ENCODE measurements at regions not wholly inside any gene's neighbourhood (a gene's known extent, or its start where the extent isn't known, plus 50 kb on each side); places are given as distances from the start of the nearest gene placed in this dataset.

- Mint-ChIP-seq H3K27ac (no peak overlapping the region), H3K4me1 (ENCODE audit: low read depth) (no peaks in the 10 kb centered on the region), H3K4me3 (no peak overlapping the region), H3K27me3 (peaks cover 8% of the 10 kb centered on the region), H3K9me3 (peaks cover 4% of the 10 kb centered on the region), H3K36me3 (ENCODE audit: low read depth) (no peaks in the 10 kb centered on the region)
Observed at GRCh38 chr5:173667702-173668101, 51.3 kb upstream of the BOD1 start.

GRCh38 chr5:173668245-173668800 is 51.9 kb upstream of the BOD1 start:
- Mint-ChIP-seq H3K4me1 (ENCODE audit: low read depth) (no peaks in the 10 kb centered on the region), H3K27ac (no peak overlapping the region), H3K36me3 (ENCODE audit: low read depth) (no peaks in the 10 kb centered on the region), H3K9me3 (peaks cover 4% of the 10 kb centered on the region), H3K27me3 (peaks cover 8% of the 10 kb centered on the region), H3K4me3 (no peak overlapping the region)

GRCh38 chr5:173668910-173669309 is 52.5 kb upstream of the BOD1 start:
- Mint-ChIP-seq H3K4me3 (no peak overlapping the region), H3K27me3 (peaks cover 8% of the 10 kb centered on the region), H3K4me1 (ENCODE audit: low read depth) (no peaks in the 10 kb centered on the region), H3K27ac (no peak overlapping the region), H3K9me3 (peaks cover 4% of the 10 kb centered on the region), H3K36me3 (ENCODE audit: low read depth) (no peaks in the 10 kb centered on the region)

GRCh38 chr5:173669483-173669882 is 53.0 kb upstream of the BOD1 start:
- H3K27me3 Mint-ChIP-seq: peaks cover 8% of the 10 kb centered on the region
- no peaks in the 10 kb centered on the region for H3K4me1 Mint-ChIP-seq (ENCODE audit: low read depth)
- peaks cover 4% of the 10 kb centered on the region for H3K9me3 Mint-ChIP-seq
- H3K36me3 Mint-ChIP-seq (ENCODE audit: low read depth): no peaks in the 10 kb centered on the region
- no peak overlapping the region for H3K4me3 Mint-ChIP-seq
- no peak overlapping the region for H3K27ac Mint-ChIP-seq

GRCh38 chr5:173670130-173670651 is 53.7 kb upstream of the BOD1 start:
- Mint-ChIP-seq H3K4me1 (ENCODE audit: low read depth) (no peaks in the 10 kb centered on the region), H3K36me3 (ENCODE audit: low read depth) (no peaks in the 10 kb centered on the region), H3K9me3 (peaks cover 4% of the 10 kb centered on the region), H3K27me3 (peaks cover 8% of the 10 kb centered on the region), H3K4me3 (no peak overlapping the region), H3K27ac (no peak overlapping the region)

GRCh38 chr5:173670791-173671120 is 54.3 kb upstream of the BOD1 start:
- Mint-ChIP-seq H3K27ac (no peak overlapping the region), H3K9me3 (peaks cover 5% of the 10 kb centered on the region), H3K4me1 (ENCODE audit: low read depth) (no peaks in the 10 kb centered on the region), H3K4me3 (no peak overlapping the region), H3K27me3 (peaks cover 8% of the 10 kb centered on the region), H3K36me3 (ENCODE audit: low read depth) (no peaks in the 10 kb centered on the region)

GRCh38 chr5:173671121-173671949 is 54.9 kb upstream of the BOD1 start:
- Mint-ChIP-seq H3K27ac (no peak overlapping the region), H3K36me3 (ENCODE audit: low read depth) (no peaks in the 10 kb centered on the region), H3K4me3 (no peak overlapping the region), H3K27me3 (peaks cover 8% of the 10 kb centered on the region), H3K4me1 (ENCODE audit: low read depth) (no peaks in the 10 kb centered on the region), H3K9me3 (peaks cover 8% of the 10 kb centered on the region)

- no peak overlapping the region for H3K27ac Mint-ChIP-seq
- no peaks in the 10 kb centered on the region for H3K4me1 Mint-ChIP-seq (ENCODE audit: low read depth)
- H3K9me3 Mint-ChIP-seq: peaks cover 11% of the 10 kb centered on the region
- no peaks in the 10 kb centered on the region for H3K36me3 Mint-ChIP-seq (ENCODE audit: low read depth)
- peaks cover 8% of the 10 kb centered on the region for H3K27me3 Mint-ChIP-seq
- H3K4me3 Mint-ChIP-seq: no peak overlapping the region
Observed at GRCh38 chr5:173672166-173672565, 55.7 kb upstream of the BOD1 start.

GRCh38 chr5:173672891-173673290 is 56.4 kb upstream of the BOD1 start:
- Mint-ChIP-seq H3K4me1 (ENCODE audit: low read depth) (no peaks in the 10 kb centered on the region), H3K27ac (no peak overlapping the region), H3K36me3 (ENCODE audit: low read depth) (no peaks in the 10 kb centered on the region), H3K9me3 (peaks cover 11% of the 10 kb centered on the region), H3K4me3 (no peak overlapping the region), H3K27me3 (peaks cover 8% of the 10 kb centered on the region)

GRCh38 chr5:173673295-173674101 is 57.0 kb upstream of the BOD1 start:
- H3K27ac Mint-ChIP-seq: no peak overlapping the region
- H3K4me1 Mint-ChIP-seq (ENCODE audit: low read depth): no peaks in the 10 kb centered on the region
- H3K36me3 Mint-ChIP-seq (ENCODE audit: low read depth): no peaks in the 10 kb centered on the region
- H3K27me3 Mint-ChIP-seq: peaks cover 4% of the 10 kb centered on the region
- no peak overlapping the region for H3K4me3 Mint-ChIP-seq
- H3K9me3 Mint-ChIP-seq: peaks cover 6% of the 10 kb centered on the region

- Mint-ChIP-seq H3K4me1 (ENCODE audit: low read depth) (peaks cover 2% of the 10 kb centered on the region), H3K9me3 (peaks cover 10% of the 10 kb centered on the region), H3K4me3 (no peak overlapping the region), H3K27ac (no peak overlapping the region), H3K27me3 (peaks cover 4% of the 10 kb centered on the region), H3K36me3 (ENCODE audit: low read depth) (no peaks in the 10 kb centered on the region)
Observed at GRCh38 chr5:173675287-173675996, 59.0 kb upstream of the BOD1 start.

GRCh38 chr5:173676375-173676774 is 59.9 kb upstream of the BOD1 start:
- no peak overlapping the region for H3K27ac Mint-ChIP-seq
- H3K27me3 Mint-ChIP-seq: peaks cover 2% of the 10 kb centered on the region
- no peaks in the 10 kb centered on the region for H3K36me3 Mint-ChIP-seq (ENCODE audit: low read depth)
- H3K4me1 Mint-ChIP-seq (ENCODE audit: low read depth): peaks cover 10% of the 10 kb centered on the region
- H3K9me3 Mint-ChIP-seq: peaks cover 10% of the 10 kb centered on the region
- H3K4me3 Mint-ChIP-seq: no peak overlapping the region

- Mint-ChIP-seq H3K27ac (no peak overlapping the region), H3K27me3 (no peaks in the 10 kb centered on the region), H3K9me3 (peaks cover 10% of the 10 kb centered on the region), H3K4me3 (no peak overlapping the region), H3K36me3 (ENCODE audit: low read depth) (no peaks in the 10 kb centered on the region), H3K4me1 (ENCODE audit: low read depth) (peaks cover 15% of the 10 kb centered on the region)
Observed at GRCh38 chr5:173677125-173677672, 60.7 kb upstream of the BOD1 start.

- H3K9me3 Mint-ChIP-seq: peaks cover 10% of the 10 kb centered on the region
- no peaks in the 10 kb centered on the region for H3K27me3 Mint-ChIP-seq
- H3K36me3 Mint-ChIP-seq (ENCODE audit: low read depth): no peaks in the 10 kb centered on the region
- peaks cover 15% of the 10 kb centered on the region for H3K4me1 Mint-ChIP-seq (ENCODE audit: low read depth)
- H3K4me3 Mint-ChIP-seq: no peak overlapping the region
- H3K27ac Mint-ChIP-seq: no peak overlapping the region
Observed at GRCh38 chr5:173679909-173680630, 63.6 kb upstream of the BOD1 start.
